Neural progenitor cell (in vitro differentiated cells): ENCODE measurements at regions not wholly inside any gene's neighbourhood (a gene's known extent, or its start where the extent isn't known, plus 50 kb on each side); places are given as distances from the start of the nearest gene placed in this dataset.

Experiments used
- EZH2 ChIP-seq: fragments of 200-600 bp; sonication (generic); IDR thresholded peaks from 2 replicates; pipeline ENCODE4 v1.6.1; 2017; ENCODE audit warnings: antibody characterized with exemption, mild to moderate bottlenecking, moderate library complexity
- TF ChIP-seq, protein P1 (sequence below): fragments of 200-600 bp; sonication (generic); IDR thresholded peaks from 2 replicates; pipeline ENCODE4 v1.5.1; 2017; ENCODE audit warnings: antibody characterized with exemption, mild to moderate bottlenecking

DNA sequence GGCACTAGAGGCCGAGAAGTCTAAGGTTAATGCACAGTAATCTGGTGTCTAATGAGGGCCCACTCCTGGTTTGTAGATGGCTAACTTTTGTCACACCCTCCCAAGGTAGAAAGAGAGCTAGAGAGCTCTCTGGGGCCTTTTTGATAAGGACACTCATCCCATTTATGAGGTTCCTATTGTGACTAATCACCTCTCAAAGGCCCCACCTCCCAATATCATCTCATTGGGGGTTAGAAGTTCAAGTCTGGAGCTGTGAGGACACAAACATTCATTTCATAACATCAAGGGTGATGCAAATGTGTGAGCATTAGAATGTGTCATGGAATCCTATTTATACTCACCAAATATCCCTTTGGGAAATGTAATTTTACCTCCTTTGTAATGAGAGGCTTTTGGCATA lies 79.2 kb upstream of the SLC10A2 start:
- TF ChIP-seq, protein P1, sequence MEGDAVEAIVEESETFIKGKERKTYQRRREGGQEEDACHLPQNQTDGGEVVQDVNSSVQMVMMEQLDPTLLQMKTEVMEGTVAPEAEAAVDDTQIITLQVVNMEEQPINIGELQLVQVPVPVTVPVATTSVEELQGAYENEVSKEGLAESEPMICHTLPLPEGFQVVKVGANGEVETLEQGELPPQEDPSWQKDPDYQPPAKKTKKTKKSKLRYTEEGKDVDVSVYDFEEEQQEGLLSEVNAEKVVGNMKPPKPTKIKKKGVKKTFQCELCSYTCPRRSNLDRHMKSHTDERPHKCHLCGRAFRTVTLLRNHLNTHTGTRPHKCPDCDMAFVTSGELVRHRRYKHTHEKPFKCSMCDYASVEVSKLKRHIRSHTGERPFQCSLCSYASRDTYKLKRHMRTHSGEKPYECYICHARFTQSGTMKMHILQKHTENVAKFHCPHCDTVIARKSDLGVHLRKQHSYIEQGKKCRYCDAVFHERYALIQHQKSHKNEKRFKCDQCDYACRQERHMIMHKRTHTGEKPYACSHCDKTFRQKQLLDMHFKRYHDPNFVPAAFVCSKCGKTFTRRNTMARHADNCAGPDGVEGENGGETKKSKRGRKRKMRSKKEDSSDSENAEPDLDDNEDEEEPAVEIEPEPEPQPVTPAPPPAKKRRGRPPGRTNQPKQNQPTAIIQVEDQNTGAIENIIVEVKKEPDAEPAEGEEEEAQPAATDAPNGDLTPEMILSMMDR = no peak
- TF ChIP-seq EZH2 = no peak
